BLaER1 treated with 17β-estradiol and CSF1 and Interleukin-3, amounts not matched to agents 10 nM and 100 nM (cell line): ENCODE measurements at regions not wholly inside any gene's neighbourhood (a gene's known extent, or its start where the extent isn't known, plus 50 kb on each side); places are given as distances from the start of the nearest gene placed in this dataset.

Source experiments
- H3K27ac ChIP-seq, 11 experiments: shearing (Covaris generic); formaldehyde crosslinking; 2 replicates each; pipeline ENCODE4 v1.8.1; 2022
- H3K27me3 ChIP-seq, 11 experiments: shearing (Covaris generic); formaldehyde crosslinking; 2 replicates each; pipeline ENCODE4 v1.8.1; 2022
- H3K36me3 ChIP-seq, 11 experiments: shearing (Covaris generic); formaldehyde crosslinking; 2 replicates each; pipeline ENCODE4 v1.8.1; 2022
- H3K4me1 ChIP-seq, 10 experiments: shearing (Covaris generic); formaldehyde crosslinking; 2 replicates each; pipeline ENCODE4 v1.8.1; 2022
- H3K4me2 ChIP-seq, 11 experiments: shearing (Covaris generic); formaldehyde crosslinking; 2 replicates each; pipeline ENCODE4 v1.8.1; 2022
- H3K4me3 ChIP-seq, 10 experiments: shearing (Covaris generic); formaldehyde crosslinking; 2 replicates each; pipeline ENCODE4 v1.8.1; 2022
- H3K9ac ChIP-seq, 11 experiments: shearing (Covaris generic); formaldehyde crosslinking; 2 replicates each; pipeline ENCODE4 v1.8.1; 2022
- H3K9me3 ChIP-seq, 11 experiments: shearing (Covaris generic); formaldehyde crosslinking; replicated peaks in 1 of 11; 2 replicates each; pipeline ENCODE4 v1.8.1; 2022
- H4K20me1 ChIP-seq, 11 experiments: shearing (Covaris generic); formaldehyde crosslinking; 2 replicates each; pipeline ENCODE4 v1.8.1; 2022
- Cebpa-rat ChIP-seq, 11 experiments: shearing (Covaris generic); IDR thresholded peaks; 2 replicates each; pipeline ENCODE4 v1.8.1; 2022

GRCh38 chrX:42459735-42460134, 318.2 kb downstream of the PPP1R2C start:
- Histone ChIP-seq H3K4me1 (no peaks in the 10 kb centered on the region), H3K27me3 (peaks cover 51 to 92% (median 86%) of the 10 kb centered on the region in 11 experiments)
- no peak for TF ChIP-seq Cebpa-rat (IDR thresholded peaks at IDR 0.05)

GRCh38 chrX:42456176-42456700, 321.7 kb downstream of the PPP1R2C start:
- Histone ChIP-seq H4K20me1 (no peaks in the 10 kb centered on the region), H3K9ac (no peak overlapping the region), H3K4me3 (no peak overlapping the region), H3K27ac (no peak overlapping the region), H3K9me3 (0 out of 22 replicates have a peak, but pooled peaks cover 0 to 3% (median 0%) of the 10 kb centered on the region in 11 experiments), H3K4me1 (no peaks in the 10 kb centered on the region), H3K36me3 (no peaks in the 10 kb centered on the region), H3K4me2 (no peak overlapping the region), H3K27me3 (peaks cover 43 to 95% (median 84%) of the 10 kb centered on the region in 11 experiments)
- TF ChIP-seq Cebpa-rat (IDR thresholded peaks at IDR 0.05): no peak

More at GRCh38 chrX:42459735-42460134, 318.2 kb downstream of the PPP1R2C start:
- Histone ChIP-seq H3K4me3 (no peak overlapping the region), H3K27ac (no peak overlapping the region), H3K9me3 (0 out of 22 replicates have a peak, but pooled peaks cover 0 to 3% (median 0%) of the 10 kb centered on the region in 11 experiments), H4K20me1 (no peaks in the 10 kb centered on the region), H3K36me3 (no peaks in the 10 kb centered on the region), H3K4me2 (no peak overlapping the region), H3K9ac (no peak overlapping the region)

GRCh38 chrX:42450228-42450627, 327.7 kb downstream of the PPP1R2C start:
- TF ChIP-seq Cebpa-rat (IDR thresholded peaks at IDR 0.05): no peak

GRCh38 chrX:42443267-42443666, 334.7 kb downstream of the PPP1R2C start:
- H3K27ac ChIP-seq: no peak overlapping the region
- no peak overlapping the region for H3K9ac ChIP-seq

More at GRCh38 chrX:42450228-42450627, 327.7 kb downstream of the PPP1R2C start:
- Histone ChIP-seq H3K9me3 (peaks cover 0 to 11% (median 1%) of the 10 kb centered on the region in 11 experiments; a peak in 2 of 22 replicates), H4K20me1 (no peaks in the 10 kb centered on the region), H3K27ac (no peak overlapping the region), H3K36me3 (no peaks in the 10 kb centered on the region), H3K27me3 (peaks cover 22 to 73% (median 47%) of the 10 kb centered on the region in 11 experiments; a peak in 21 of 22 replicates), H3K4me3 (no peak overlapping the region), H3K4me2 (no peak overlapping the region), H3K9ac (no peak overlapping the region), H3K4me1 (no peaks in the 10 kb centered on the region)

GRCh38 chrX:42442745-42443144, 335.2 kb downstream of the PPP1R2C start:
- H3K36me3 ChIP-seq: no peaks in the 10 kb centered on the region
- H3K27ac ChIP-seq: no peak overlapping the region
- no peak for TF ChIP-seq Cebpa-rat (IDR thresholded peaks at IDR 0.05)
- H4K20me1 ChIP-seq: no peaks in the 10 kb centered on the region; a peak in 1 of 22 replicates
- H3K9ac ChIP-seq: no peak overlapping the region
- peaks cover 0 to 17% (median 6%) of the 10 kb centered on the region in 11 experiments; a peak in 5 of 22 replicates for H3K9me3 ChIP-seq
- H3K27me3 ChIP-seq: peaks cover 57 to 85% (median 79%) of the 10 kb centered on the region in 11 experiments
- no peaks in the 10 kb centered on the region for H3K4me1 ChIP-seq
- H3K4me2 ChIP-seq: no peak overlapping the region
- no peak overlapping the region for H3K4me3 ChIP-seq

More at GRCh38 chrX:42443267-42443666, 334.7 kb downstream of the PPP1R2C start:
- Histone ChIP-seq H3K36me3 (no peaks in the 10 kb centered on the region), H3K4me1 (no peaks in the 10 kb centered on the region), H3K4me3 (no peak overlapping the region), H3K9me3 (peaks cover 0 to 17% (median 6%) of the 10 kb centered on the region in 11 experiments; a peak in 5 of 22 replicates), H3K4me2 (no peak overlapping the region), H3K27me3 (peaks cover 52 to 80% (median 74%) of the 10 kb centered on the region in 11 experiments), H4K20me1 (no peaks in the 10 kb centered on the region; a peak in 1 of 22 replicates)
- TF ChIP-seq Cebpa-rat (IDR thresholded peaks at IDR 0.05): no peak

- Histone ChIP-seq H3K9ac (no peak overlapping the region), H3K4me1 (no peaks in the 10 kb centered on the region), H3K4me2 (no peak overlapping the region)
Measured at GRCh38 chrX:42437211-42437610, 340.8 kb downstream of the PPP1R2C start.

GRCh38 chrX:42434458-42435166, 343.4 kb downstream of the PPP1R2C start:
- TF ChIP-seq Cebpa-rat (IDR thresholded peaks at IDR 0.05): no peak
- H3K9ac ChIP-seq: no peak overlapping the region
- no peak overlapping the region for H3K27ac ChIP-seq
- H3K4me2 ChIP-seq: no peak overlapping the region
- H4K20me1 ChIP-seq: no peaks in the 10 kb centered on the region; a peak in 2 of 22 replicates
- no peak overlapping the region for H3K4me3 ChIP-seq
- no peaks in the 10 kb centered on the region for H3K36me3 ChIP-seq
- peaks cover 0 to 16% (median 9%) of the 10 kb centered on the region in 11 experiments; a peak in 10 of 22 replicates for H3K9me3 ChIP-seq
- H3K4me1 ChIP-seq: no peaks in the 10 kb centered on the region
- peaks cover 71 to 96% (median 91%) of the 10 kb centered on the region in 11 experiments for H3K27me3 ChIP-seq

More at GRCh38 chrX:42437211-42437610, 340.8 kb downstream of the PPP1R2C start:
- no peak for TF ChIP-seq Cebpa-rat (IDR thresholded peaks at IDR 0.05)
- no peak overlapping the region for H3K4me3 ChIP-seq
- no peaks in the 10 kb centered on the region; a peak in 1 of 22 replicates for H4K20me1 ChIP-seq
- H3K36me3 ChIP-seq: no peaks in the 10 kb centered on the region
- peaks cover 77 to 100% (median 99%) of the 10 kb centered on the region in 11 experiments for H3K27me3 ChIP-seq
- peaks cover 0 to 13% (median 9%) of the 10 kb centered on the region in 11 experiments; a peak in 10 of 22 replicates for H3K9me3 ChIP-seq
- H3K27ac ChIP-seq: no peak overlapping the region

GRCh38 chrX:42432552-42432951, 345.4 kb downstream of the PPP1R2C start:
- peaks cover 0 to 16% (median 9%) of the 10 kb centered on the region in 11 experiments; a peak in 10 of 22 replicates for H3K9me3 ChIP-seq
- no peaks in the 10 kb centered on the region for H3K4me1 ChIP-seq
- no peak overlapping the region for H3K27ac ChIP-seq
- no peak overlapping the region for H3K4me2 ChIP-seq
- H3K36me3 ChIP-seq: no peaks in the 10 kb centered on the region
- no peak overlapping the region for H3K9ac ChIP-seq
- TF ChIP-seq Cebpa-rat (IDR thresholded peaks at IDR 0.05): no peak
- peaks cover 59 to 75% (median 70%) of the 10 kb centered on the region in 11 experiments for H3K27me3 ChIP-seq
- H4K20me1 ChIP-seq: no peaks in the 10 kb centered on the region; a peak in 2 of 22 replicates
- H3K4me3 ChIP-seq: no peak overlapping the region

- TF ChIP-seq Cebpa-rat (IDR thresholded peaks at IDR 0.05): no peak
Measured at GRCh38 chrX:42422961-42423360, 355.0 kb downstream of the PPP1R2C start.

More at GRCh38 chrX:42422961-42423360, 355.0 kb downstream of the PPP1R2C start:
- Histone ChIP-seq H3K4me1 (no peaks in the 10 kb centered on the region), H3K9ac (no peak overlapping the region), H3K9me3 (peaks cover 0 to 5% (median 0%) of the 10 kb centered on the region in 11 experiments; a peak in 1 of 22 replicates), H3K36me3 (no peaks in the 10 kb centered on the region), H3K27ac (no peak overlapping the region), H3K4me2 (no peak overlapping the region), H4K20me1 (no peaks in the 10 kb centered on the region), H3K4me3 (no peak overlapping the region), H3K27me3 (peaks cover 51 to 65% (median 59%) of the 10 kb centered on the region in 11 experiments)
